ENCODE measurements at regions not wholly inside any gene's neighbourhood (a gene's known extent, or its start where the extent isn't known, plus 50 kb on each side); places are given as distances from the start of the nearest gene placed in this dataset.

GRCh38 chr10:10824591-10825148, 193.0 kb upstream of the CELF2 start:
- TF ChIP-seq EP300 (IDR thresholded peaks at IDR 0.05; ENCODE audit: borderline replicate concordance) (no peak), EGR1 (IDR thresholded peaks at IDR 0.05) (no peak), FOXM1 (IDR thresholded peaks at IDR 0.05; ENCODE audit: borderline replicate concordance, low read depth) (no peak), NFIC (IDR thresholded peaks at IDR 0.05) (no peak), RAD21 (IDR thresholded peaks at IDR 0.05; ENCODE audit: low read depth) (no peak), CEBPB (IDR thresholded peaks at IDR 0.05) (no peak)
- TF ChIP-seq, protein P1, sequence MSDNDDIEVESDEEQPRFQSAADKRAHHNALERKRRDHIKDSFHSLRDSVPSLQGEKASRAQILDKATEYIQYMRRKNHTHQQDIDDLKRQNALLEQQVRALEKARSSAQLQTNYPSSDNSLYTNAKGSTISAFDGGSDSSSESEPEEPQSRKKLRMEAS (IDR thresholded peaks at IDR 0.05), result no peak
- TF ChIP-seq, protein P2, sequence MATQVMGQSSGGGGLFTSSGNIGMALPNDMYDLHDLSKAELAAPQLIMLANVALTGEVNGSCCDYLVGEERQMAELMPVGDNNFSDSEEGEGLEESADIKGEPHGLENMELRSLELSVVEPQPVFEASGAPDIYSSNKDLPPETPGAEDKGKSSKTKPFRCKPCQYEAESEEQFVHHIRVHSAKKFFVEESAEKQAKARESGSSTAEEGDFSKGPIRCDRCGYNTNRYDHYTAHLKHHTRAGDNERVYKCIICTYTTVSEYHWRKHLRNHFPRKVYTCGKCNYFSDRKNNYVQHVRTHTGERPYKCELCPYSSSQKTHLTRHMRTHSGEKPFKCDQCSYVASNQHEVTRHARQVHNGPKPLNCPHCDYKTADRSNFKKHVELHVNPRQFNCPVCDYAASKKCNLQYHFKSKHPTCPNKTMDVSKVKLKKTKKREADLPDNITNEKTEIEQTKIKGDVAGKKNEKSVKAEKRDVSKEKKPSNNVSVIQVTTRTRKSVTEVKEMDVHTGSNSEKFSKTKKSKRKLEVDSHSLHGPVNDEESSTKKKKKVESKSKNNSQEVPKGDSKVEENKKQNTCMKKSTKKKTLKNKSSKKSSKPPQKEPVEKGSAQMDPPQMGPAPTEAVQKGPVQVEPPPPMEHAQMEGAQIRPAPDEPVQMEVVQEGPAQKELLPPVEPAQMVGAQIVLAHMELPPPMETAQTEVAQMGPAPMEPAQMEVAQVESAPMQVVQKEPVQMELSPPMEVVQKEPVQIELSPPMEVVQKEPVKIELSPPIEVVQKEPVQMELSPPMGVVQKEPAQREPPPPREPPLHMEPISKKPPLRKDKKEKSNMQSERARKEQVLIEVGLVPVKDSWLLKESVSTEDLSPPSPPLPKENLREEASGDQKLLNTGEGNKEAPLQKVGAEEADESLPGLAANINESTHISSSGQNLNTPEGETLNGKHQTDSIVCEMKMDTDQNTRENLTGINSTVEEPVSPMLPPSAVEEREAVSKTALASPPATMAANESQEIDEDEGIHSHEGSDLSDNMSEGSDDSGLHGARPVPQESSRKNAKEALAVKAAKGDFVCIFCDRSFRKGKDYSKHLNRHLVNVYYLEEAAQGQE (IDR thresholded peaks at IDR 0.05; ENCODE audit: low read depth), result no peak
